ENCODE measurements at regions not wholly inside any gene's neighbourhood (a gene's known extent, or its start where the extent isn't known, plus 50 kb on each side); places are given as distances from the start of the nearest gene placed in this dataset.

- Histone ChIP-seq H3K9ac (ENCODE audit: low read depth, low read length) (no peak overlapping the region), H3K27ac (ENCODE audit: low read length) (no peak overlapping the region), H3K4me1 (ENCODE audit: insufficient read depth, low read length) (no peaks in the 10 kb centered on the region), H3K4me3 (ENCODE audit: low read depth in 1 of 2, low read length in 2 of 2) (no peak overlapping the region), H3K36me3 (ENCODE audit: insufficient read depth, low read length) (no peaks in the 10 kb centered on the region), H3K4me2 (ENCODE audit: insufficient read depth, low read length) (no peak overlapping the region), H3K9me3 (ENCODE audit: insufficient read depth, low read length, severe bottlenecking) (no peaks in the 10 kb centered on the region), H4K20me1 (ENCODE audit: insufficient read depth, low read length) (peaks cover 47% of the 10 kb centered on the region), H3K27me3 (ENCODE audit: insufficient read depth, low read length, poor library complexity) (no peaks in the 10 kb centered on the region), H2AFZ (ENCODE audit: low read depth, low read length) (no peak overlapping the region), H3K79me2 (ENCODE audit: insufficient read depth, low read length) (no peaks in the 10 kb centered on the region)
- DNase-seq, result no peak
- no peak for ATAC-seq (ENCODE audit: insufficient read depth, low read depth)
- TF ChIP-seq CTCF (IDR thresholded peaks at IDR 0.05; ENCODE audit: borderline replicate concordance, extremely low read depth, low read length, poor library complexity, severe bottlenecking) (no peak), EZH2 (IDR thresholded peaks at IDR 0.05; ENCODE audit: borderline replicate concordance, low read depth, low read length, severe bottlenecking) (no peak)
Measured at GRCh38 chr11:70647188-70648166, 249.1 kb downstream of the CTTN start.

- no peak overlapping the region for H3K27ac ChIP-seq (ENCODE audit: low read length)
- no peaks in the 10 kb centered on the region for H3K79me2 ChIP-seq (ENCODE audit: insufficient read depth, low read length)
- no peaks in the 10 kb centered on the region for H3K9me3 ChIP-seq (ENCODE audit: insufficient read depth, low read length, severe bottlenecking)
- TF ChIP-seq EZH2 (IDR thresholded peaks at IDR 0.05; ENCODE audit: borderline replicate concordance, low read depth, low read length, severe bottlenecking) (no peak), CTCF (IDR thresholded peaks at IDR 0.05; ENCODE audit: borderline replicate concordance, extremely low read depth, low read length, poor library complexity, severe bottlenecking) (no peak)
- peak; percentile 100 for ATAC-seq (ENCODE audit: insufficient read depth, low read depth)
- H4K20me1 ChIP-seq (ENCODE audit: insufficient read depth, low read length), result peaks cover 41% of the 10 kb centered on the region
- H3K27me3 ChIP-seq (ENCODE audit: insufficient read depth, low read length, poor library complexity), result no peaks in the 10 kb centered on the region
- H3K9ac ChIP-seq (ENCODE audit: low read depth, low read length), result no peak overlapping the region
- no peak overlapping the region for H2AFZ ChIP-seq (ENCODE audit: low read depth, low read length)
- no peak overlapping the region for H3K4me2 ChIP-seq (ENCODE audit: insufficient read depth, low read length)
- peak; percentile 84 for DNase-seq
- H3K4me3 ChIP-seq (ENCODE audit: low read depth in 1 of 2, low read length in 2 of 2), result no peak overlapping the region
- no peaks in the 10 kb centered on the region for H3K4me1 ChIP-seq (ENCODE audit: insufficient read depth, low read length)
- no peaks in the 10 kb centered on the region for H3K36me3 ChIP-seq (ENCODE audit: insufficient read depth, low read length)
Measured at GRCh38 chr11:70650075-70650909, 252.0 kb downstream of the CTTN start.

GRCh38 chr11:70651031-70651430, 252.7 kb downstream of the CTTN start:
- Histone ChIP-seq H3K36me3 (ENCODE audit: insufficient read depth, low read length) (no peaks in the 10 kb centered on the region), H3K4me1 (ENCODE audit: insufficient read depth, low read length) (no peaks in the 10 kb centered on the region), H3K27me3 (ENCODE audit: insufficient read depth, low read length, poor library complexity) (no peaks in the 10 kb centered on the region), H3K4me3 (ENCODE audit: low read depth in 1 of 2, low read length in 2 of 2) (no peak overlapping the region), H3K9ac (ENCODE audit: low read depth, low read length) (no peak overlapping the region), H3K79me2 (ENCODE audit: insufficient read depth, low read length) (no peaks in the 10 kb centered on the region), H3K9me3 (ENCODE audit: insufficient read depth, low read length, severe bottlenecking) (no peaks in the 10 kb centered on the region), H4K20me1 (ENCODE audit: insufficient read depth, low read length) (peaks cover 39% of the 10 kb centered on the region), H3K4me2 (ENCODE audit: insufficient read depth, low read length) (no peak overlapping the region), H3K27ac (ENCODE audit: low read length) (no peak overlapping the region), H2AFZ (ENCODE audit: low read depth, low read length) (no peak overlapping the region)
- no peak for ATAC-seq (ENCODE audit: insufficient read depth, low read depth)
- DNase-seq, result no peak
- TF ChIP-seq EZH2 (IDR thresholded peaks at IDR 0.05; ENCODE audit: borderline replicate concordance, low read depth, low read length, severe bottlenecking), result no peak
